ENCODE measurements at regions not wholly inside any gene's neighbourhood (a gene's known extent, or its start where the extent isn't known, plus 50 kb on each side); places are given as distances from the start of the nearest gene placed in this dataset.

DNA sequence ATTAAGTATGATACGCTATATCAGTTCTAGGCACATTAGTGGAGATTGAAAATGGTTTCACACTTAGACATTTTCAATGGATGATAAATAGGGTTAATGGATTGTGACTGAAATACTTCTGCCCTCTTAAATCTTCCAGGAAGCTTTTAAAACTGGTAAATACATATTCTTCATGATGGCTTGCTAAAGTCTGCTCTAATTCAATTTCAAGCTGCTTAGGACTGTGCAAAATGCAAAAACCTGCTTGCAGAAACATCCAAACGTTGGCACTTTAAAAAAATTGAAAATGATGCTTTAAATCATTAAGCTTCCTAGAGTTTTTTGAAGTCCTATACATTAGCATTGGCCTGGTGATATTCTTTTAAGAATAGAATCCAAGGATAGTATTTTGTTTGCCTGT, 214.8 kb upstream of the FSHR start:
- H3K4me3 ChIP-seq (ENCODE audit: low read depth, low read length): no peak overlapping the region
- DNase-seq (ENCODE audit: low read depth): no peak
- H3K36me3 ChIP-seq (ENCODE audit: control insufficient read depth, insufficient read depth, low read length): no peaks in the 10 kb centered on the region
- no peaks in the 10 kb centered on the region for H3K27me3 ChIP-seq (ENCODE audit: control insufficient read depth, insufficient read depth, low read length)
- TF ChIP-seq CTCF (IDR thresholded peaks at IDR 0.05; ENCODE audit: insufficient read depth, low read length, poor library complexity, severe bottlenecking): no peak

- DNase-seq (ENCODE audit: low read depth): no peak
- no peak for TF ChIP-seq CTCF (IDR thresholded peaks at IDR 0.05; ENCODE audit: insufficient read depth, low read length, poor library complexity, severe bottlenecking)
- Histone ChIP-seq H3K4me3 (ENCODE audit: low read depth, low read length) (no peak overlapping the region), H3K36me3 (ENCODE audit: control insufficient read depth, insufficient read depth, low read length) (no peaks in the 10 kb centered on the region), H3K27me3 (ENCODE audit: control insufficient read depth, insufficient read depth, low read length) (no peaks in the 10 kb centered on the region)
Measured at GRCh38 chr2:49367003-49367402, 212.7 kb upstream of the FSHR start.

DNA sequence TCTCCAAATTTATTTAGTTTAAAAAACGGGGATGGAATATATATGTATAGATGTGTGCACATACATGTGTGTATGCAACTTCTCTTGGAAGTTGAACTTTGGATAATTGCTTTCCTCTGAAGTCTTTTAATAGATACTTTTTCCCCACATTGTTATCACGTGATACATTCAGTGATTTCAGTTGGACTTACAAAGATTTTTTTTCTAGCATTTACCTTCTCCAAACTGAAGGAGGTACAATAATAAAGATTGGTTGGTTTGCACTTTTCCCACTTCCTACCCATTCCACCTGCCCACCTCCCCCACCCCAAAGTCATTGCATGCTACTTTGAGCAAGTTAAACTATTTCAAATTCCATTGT, 206.1 kb upstream of the FSHR start:
- H3K36me3 ChIP-seq (ENCODE audit: control insufficient read depth, insufficient read depth, low read length): no peaks in the 10 kb centered on the region
- no peaks in the 10 kb centered on the region for H3K27me3 ChIP-seq (ENCODE audit: control insufficient read depth, insufficient read depth, low read length)
- no peak for DNase-seq (ENCODE audit: low read depth)
- TF ChIP-seq CTCF (IDR thresholded peaks at IDR 0.05; ENCODE audit: insufficient read depth, low read length, poor library complexity, severe bottlenecking): no peak
- no peak overlapping the region for H3K4me3 ChIP-seq (ENCODE audit: low read depth, low read length)

GRCh38 chr2:49359721-49360406, 205.5 kb upstream of the FSHR start:
- DNase-seq (ENCODE audit: low read depth): no peak
- no peaks in the 10 kb centered on the region for H3K27me3 ChIP-seq (ENCODE audit: control insufficient read depth, insufficient read depth, low read length)
- TF ChIP-seq CTCF (IDR thresholded peaks at IDR 0.05; ENCODE audit: insufficient read depth, low read length, poor library complexity, severe bottlenecking): no peak
- no peaks in the 10 kb centered on the region for H3K36me3 ChIP-seq (ENCODE audit: control insufficient read depth, insufficient read depth, low read length)
- no peak overlapping the region for H3K4me3 ChIP-seq (ENCODE audit: low read depth, low read length)

GRCh38 chr2:49355611-49356010, 201.3 kb upstream of the FSHR start:
- H3K4me3 ChIP-seq (ENCODE audit: low read depth, low read length): no peak overlapping the region
- no peak for DNase-seq (ENCODE audit: low read depth)

More at GRCh38 chr2:49355611-49356010, 201.3 kb upstream of the FSHR start:
- no peak for TF ChIP-seq CTCF (IDR thresholded peaks at IDR 0.05; ENCODE audit: insufficient read depth, low read length, poor library complexity, severe bottlenecking)
- H3K36me3 ChIP-seq (ENCODE audit: control insufficient read depth, insufficient read depth, low read length): no peaks in the 10 kb centered on the region
- no peaks in the 10 kb centered on the region for H3K27me3 ChIP-seq (ENCODE audit: control insufficient read depth, insufficient read depth, low read length)

All from kidney epithelial cell (primary cell).